B cell (primary cell): ENCODE measurements at regions not wholly inside any gene's neighbourhood (a gene's known extent, or its start where the extent isn't known, plus 50 kb on each side); places are given as distances from the start of the nearest gene placed in this dataset.

Source experiments
- EZH2 ChIP-seq: IDR thresholded peaks from 2 replicates; pipeline ENCODE4 v1.6.1; 2012; ENCODE audit warnings: borderline replicate concordance, low read depth, mild to moderate bottlenecking, moderate library complexity, low read length; ENCODE audit not compliant: insufficient read depth, poor library complexity, severe bottlenecking
- TF ChIP-seq, protein P1 (sequence below): fragments of 200-600 bp; IDR thresholded peaks from one replicate; pipeline ENCODE4 v1.8.0; 2022; ENCODE audit warnings: antibody characterized with exemption, mild to moderate bottlenecking

DNA sequence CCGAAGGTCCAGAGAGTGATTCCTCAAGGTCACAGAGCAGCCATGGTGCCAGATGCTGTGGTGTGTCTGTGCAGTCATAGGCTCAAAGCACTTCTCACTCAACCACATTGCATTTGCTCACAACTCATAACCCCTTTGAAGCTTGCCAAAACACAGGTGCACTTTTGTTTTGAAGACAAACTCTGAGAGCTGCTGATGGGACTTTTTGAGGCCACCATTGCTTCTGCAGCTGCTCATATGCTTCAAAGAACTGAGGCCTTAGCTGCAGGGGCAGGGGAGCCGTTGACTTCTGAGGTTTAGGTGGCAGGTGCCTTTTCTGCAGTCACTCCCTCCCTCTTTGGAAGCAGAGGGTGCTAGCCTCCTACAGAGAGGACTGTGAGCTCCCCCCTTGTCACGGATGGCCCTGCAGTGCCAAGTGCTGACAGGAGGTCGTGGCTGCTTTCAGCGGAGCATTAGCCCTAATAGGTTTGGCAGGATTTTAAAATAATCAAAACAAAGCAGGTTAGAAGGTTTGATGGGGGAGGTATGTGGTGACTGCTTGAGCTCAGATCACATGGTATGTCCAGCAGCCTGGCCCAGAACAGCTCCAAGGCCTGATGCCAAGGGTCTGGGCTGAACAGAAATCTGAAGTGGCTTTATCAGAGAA is 232.1 kb downstream of the MAN2A1 start:
- TF ChIP-seq, protein P1, sequence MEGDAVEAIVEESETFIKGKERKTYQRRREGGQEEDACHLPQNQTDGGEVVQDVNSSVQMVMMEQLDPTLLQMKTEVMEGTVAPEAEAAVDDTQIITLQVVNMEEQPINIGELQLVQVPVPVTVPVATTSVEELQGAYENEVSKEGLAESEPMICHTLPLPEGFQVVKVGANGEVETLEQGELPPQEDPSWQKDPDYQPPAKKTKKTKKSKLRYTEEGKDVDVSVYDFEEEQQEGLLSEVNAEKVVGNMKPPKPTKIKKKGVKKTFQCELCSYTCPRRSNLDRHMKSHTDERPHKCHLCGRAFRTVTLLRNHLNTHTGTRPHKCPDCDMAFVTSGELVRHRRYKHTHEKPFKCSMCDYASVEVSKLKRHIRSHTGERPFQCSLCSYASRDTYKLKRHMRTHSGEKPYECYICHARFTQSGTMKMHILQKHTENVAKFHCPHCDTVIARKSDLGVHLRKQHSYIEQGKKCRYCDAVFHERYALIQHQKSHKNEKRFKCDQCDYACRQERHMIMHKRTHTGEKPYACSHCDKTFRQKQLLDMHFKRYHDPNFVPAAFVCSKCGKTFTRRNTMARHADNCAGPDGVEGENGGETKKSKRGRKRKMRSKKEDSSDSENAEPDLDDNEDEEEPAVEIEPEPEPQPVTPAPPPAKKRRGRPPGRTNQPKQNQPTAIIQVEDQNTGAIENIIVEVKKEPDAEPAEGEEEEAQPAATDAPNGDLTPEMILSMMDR: no peak
- TF ChIP-seq EZH2: no peak
